T-helper 1 cell treated with Interleukin-12 subunit alpha and Interleukin-12 subunit beta and Interleukin-4 antibody, amounts not matched to agents 30 μg/mL and 1 μg/mL, for 36 hours (primary cell): ENCODE measurements at regions not wholly inside any gene's neighbourhood (a gene's known extent, or its start where the extent isn't known, plus 50 kb on each side); places are given as distances from the start of the nearest gene placed in this dataset.

Experiments used
- H3K27ac Mint-ChIP-seq: one replicate; pipeline ENCODE4 v1.8.0; 2021; ENCODE audit warnings: mild to moderate bottlenecking, mixed read lengths
- H3K27me3 Mint-ChIP-seq: one replicate; pipeline ENCODE4 v1.8.0; 2021; ENCODE audit warnings: low read depth, mixed read lengths
- H3K36me3 Mint-ChIP-seq: one replicate; pipeline ENCODE4 v1.8.0; 2021; ENCODE audit warnings: low read depth, mixed read lengths
- H3K4me1 Mint-ChIP-seq: one replicate; pipeline ENCODE4 v1.8.0; 2021; ENCODE audit warnings: low read depth, mixed read lengths
- H3K4me3 Mint-ChIP-seq: one replicate; pipeline ENCODE4 v1.8.0; 2021; ENCODE audit warnings: mild to moderate bottlenecking, moderate library complexity, mixed read lengths
- H3K9me3 Mint-ChIP-seq: one replicate; pipeline ENCODE4 v1.8.0; 2021; ENCODE audit warnings: mixed read lengths

DNA sequence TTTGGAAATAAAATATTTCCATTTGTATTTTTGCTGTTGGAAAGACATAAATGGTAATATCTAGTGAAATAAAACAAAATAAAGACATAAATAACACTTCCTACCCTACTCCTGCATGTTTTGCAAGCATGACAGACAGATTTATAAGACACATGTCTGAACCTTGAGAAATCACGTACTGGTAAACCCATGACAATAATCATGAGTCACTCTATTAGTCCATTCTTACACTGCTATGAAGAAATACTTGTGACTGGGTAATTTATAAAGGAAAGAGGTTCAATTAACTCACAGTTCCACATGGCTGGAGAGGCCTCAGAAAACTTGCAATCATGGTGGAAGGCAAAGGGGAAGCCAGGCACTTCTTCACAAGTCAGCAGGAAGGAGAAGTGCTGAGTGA, 942.2 kb downstream of the REEP3 start:
- no peak overlapping the region for H3K27ac Mint-ChIP-seq
- no peaks in the 10 kb centered on the region for H3K36me3 Mint-ChIP-seq

GRCh38 chr10:64465653-64466052, 944.5 kb downstream of the REEP3 start:
- Mint-ChIP-seq H3K27me3 (no peaks in the 10 kb centered on the region), H3K4me1 (no peaks in the 10 kb centered on the region), H3K36me3 (no peaks in the 10 kb centered on the region), H3K4me3 (no peak overlapping the region), H3K9me3 (peaks cover 49% of the 10 kb centered on the region), H3K27ac (no peak overlapping the region)

More for the DNA sequence above, 942.2 kb downstream of the REEP3 start:
- Mint-ChIP-seq H3K4me3 (no peak overlapping the region), H3K27me3 (no peaks in the 10 kb centered on the region), H3K4me1 (no peaks in the 10 kb centered on the region), H3K9me3 (peaks cover 44% of the 10 kb centered on the region)

- Mint-ChIP-seq H3K4me1 (no peaks in the 10 kb centered on the region), H3K27ac (no peak overlapping the region), H3K27me3 (no peaks in the 10 kb centered on the region), H3K36me3 (no peaks in the 10 kb centered on the region), H3K4me3 (no peak overlapping the region), H3K9me3 (peaks cover 40% of the 10 kb centered on the region)
Measured at GRCh38 chr10:64468219-64468618, 947.0 kb downstream of the REEP3 start.

DNA sequence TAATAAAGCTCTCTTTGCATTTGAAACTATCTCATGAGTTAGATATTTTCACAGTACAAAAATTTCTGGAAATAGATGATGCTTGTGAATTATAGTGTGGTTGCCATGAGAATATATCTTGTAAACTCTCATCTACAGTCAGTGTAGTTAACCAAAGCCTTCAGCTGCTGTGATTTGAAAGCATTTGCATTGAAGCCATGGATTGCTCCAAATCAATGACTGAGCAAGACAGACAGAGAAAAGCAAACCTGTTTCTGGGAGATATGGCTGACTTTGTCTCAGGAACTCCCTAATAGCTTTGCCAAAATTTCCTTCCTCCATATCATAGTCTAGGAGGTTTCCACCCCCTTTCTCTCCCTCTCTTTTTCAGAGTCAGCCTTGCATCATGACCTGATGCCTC, 955.3 kb downstream of the REEP3 start:
- Mint-ChIP-seq H3K27me3 (no peaks in the 10 kb centered on the region), H3K4me3 (no peak overlapping the region), H3K4me1 (no peaks in the 10 kb centered on the region), H3K9me3 (peaks cover 4% of the 10 kb centered on the region), H3K36me3 (no peaks in the 10 kb centered on the region), H3K27ac (no peak overlapping the region)

DNA sequence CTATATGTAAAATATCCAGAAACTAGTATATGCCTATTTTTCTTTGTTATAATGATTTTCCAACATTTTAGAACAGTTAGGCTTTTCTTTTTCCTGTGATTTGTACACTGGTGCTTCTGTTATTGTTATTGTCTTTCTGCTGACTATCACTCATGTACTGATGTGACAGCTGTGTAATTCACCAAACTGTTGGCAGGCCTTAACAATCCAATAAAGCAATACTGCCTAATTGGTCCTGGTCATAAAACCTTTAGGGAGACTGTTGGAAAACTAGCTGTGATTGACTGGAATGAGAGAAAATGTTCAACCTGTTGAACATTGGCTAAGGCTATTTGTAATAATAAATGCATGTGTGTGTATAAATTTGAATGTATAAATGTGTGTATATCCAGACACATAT, 956.6 kb downstream of the REEP3 start:
- H3K27me3 Mint-ChIP-seq = no peaks in the 10 kb centered on the region
- no peak overlapping the region for H3K27ac Mint-ChIP-seq
- no peaks in the 10 kb centered on the region for H3K4me1 Mint-ChIP-seq
- H3K9me3 Mint-ChIP-seq = no peaks in the 10 kb centered on the region
- H3K4me3 Mint-ChIP-seq = no peak overlapping the region
- H3K36me3 Mint-ChIP-seq = no peaks in the 10 kb centered on the region

GRCh38 chr10:64484811-64485330, 963.7 kb downstream of the REEP3 start:
- Mint-ChIP-seq H3K4me3 (no peak overlapping the region), H3K4me1 (no peaks in the 10 kb centered on the region), H3K36me3 (no peaks in the 10 kb centered on the region), H3K27ac (no peak overlapping the region), H3K27me3 (no peaks in the 10 kb centered on the region), H3K9me3 (no peaks in the 10 kb centered on the region)

- H3K9me3 Mint-ChIP-seq = no peaks in the 10 kb centered on the region
- H3K27ac Mint-ChIP-seq = no peak overlapping the region
- no peaks in the 10 kb centered on the region for H3K27me3 Mint-ChIP-seq
- H3K36me3 Mint-ChIP-seq = no peaks in the 10 kb centered on the region
- no peaks in the 10 kb centered on the region for H3K4me1 Mint-ChIP-seq
- no peak overlapping the region for H3K4me3 Mint-ChIP-seq
Measured at GRCh38 chr10:64486149-64486548, 964.9 kb downstream of the REEP3 start.

DNA sequence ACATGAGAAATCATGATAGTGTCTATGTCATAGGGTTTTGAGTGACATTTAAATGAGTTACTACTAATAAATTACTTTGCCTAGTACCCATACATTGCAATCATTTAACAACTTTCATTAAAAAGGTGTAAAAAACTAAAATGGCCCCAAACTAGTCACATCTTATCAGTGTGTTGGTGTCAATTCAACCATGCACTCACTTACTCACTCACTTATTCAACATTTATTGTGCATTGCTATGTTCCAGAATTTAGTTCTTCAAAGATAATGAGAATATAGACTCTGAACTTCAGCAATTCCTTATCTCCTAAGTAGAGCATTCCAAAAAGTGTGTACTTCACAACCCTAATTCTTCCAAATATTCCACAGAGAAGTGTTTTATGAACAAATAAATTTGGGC, 965.7 kb downstream of the REEP3 start:
- Mint-ChIP-seq H3K4me3 (no peak overlapping the region), H3K4me1 (no peaks in the 10 kb centered on the region), H3K27me3 (no peaks in the 10 kb centered on the region), H3K9me3 (no peaks in the 10 kb centered on the region), H3K36me3 (no peaks in the 10 kb centered on the region), H3K27ac (no peak overlapping the region)

GRCh38 chr10:64494901-64495300, 973.7 kb downstream of the REEP3 start:
- Mint-ChIP-seq H3K27me3 (no peaks in the 10 kb centered on the region), H3K36me3 (no peaks in the 10 kb centered on the region), H3K4me1 (no peaks in the 10 kb centered on the region), H3K27ac (no peak overlapping the region), H3K4me3 (no peak overlapping the region), H3K9me3 (peaks cover 4% of the 10 kb centered on the region)

DNA sequence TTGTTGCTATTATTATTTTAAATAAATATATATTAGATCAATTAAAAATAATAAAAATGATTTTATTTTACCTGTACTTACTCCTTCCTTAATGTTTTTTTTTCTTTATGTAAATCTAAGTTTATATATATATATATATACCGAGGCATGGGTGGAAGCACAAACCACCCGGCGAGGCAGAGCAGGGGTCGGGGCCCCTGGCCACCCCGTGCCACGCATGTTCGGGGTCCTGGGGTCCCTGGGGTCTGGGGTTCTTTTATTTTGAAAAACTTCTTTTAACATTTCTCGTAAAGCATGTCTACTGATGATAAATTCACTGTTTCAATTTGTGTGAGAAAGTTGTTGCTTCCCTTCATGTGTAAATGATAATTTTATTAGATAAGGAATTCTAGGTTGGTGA, 976.1 kb downstream of the REEP3 start:
- Mint-ChIP-seq H3K27ac (no peak overlapping the region), H3K4me1 (no peaks in the 10 kb centered on the region), H3K9me3 (peaks cover 8% of the 10 kb centered on the region), H3K4me3 (no peak overlapping the region), H3K36me3 (no peaks in the 10 kb centered on the region), H3K27me3 (no peaks in the 10 kb centered on the region)

GRCh38 chr10:64501807-64502206, 980.6 kb downstream of the REEP3 start:
- no peaks in the 10 kb centered on the region for H3K36me3 Mint-ChIP-seq
- peaks cover 8% of the 10 kb centered on the region for H3K9me3 Mint-ChIP-seq
- no peak overlapping the region for H3K27ac Mint-ChIP-seq
- no peaks in the 10 kb centered on the region for H3K27me3 Mint-ChIP-seq
- no peaks in the 10 kb centered on the region for H3K4me1 Mint-ChIP-seq
- no peak overlapping the region for H3K4me3 Mint-ChIP-seq

DNA sequence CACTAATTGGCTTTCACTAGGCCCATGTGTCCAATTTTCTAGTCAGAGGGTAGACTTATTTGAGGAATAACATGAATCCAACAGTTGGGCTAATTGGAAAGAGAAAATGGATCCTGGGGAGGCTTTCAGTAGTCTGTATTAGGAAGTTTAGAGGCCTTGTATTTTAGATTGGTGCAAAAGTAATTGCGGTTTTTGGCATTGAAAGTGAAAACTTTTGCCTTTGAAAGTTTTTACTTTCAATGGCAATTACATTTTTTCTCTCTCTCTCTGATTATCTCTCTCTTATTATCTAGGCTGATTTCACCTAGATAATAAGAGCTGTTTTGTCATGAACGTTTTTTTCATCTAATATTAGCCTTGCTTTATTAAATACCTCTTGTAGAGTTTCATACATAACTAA, 981.7 kb downstream of the REEP3 start:
- H3K36me3 Mint-ChIP-seq = no peaks in the 10 kb centered on the region
- H3K9me3 Mint-ChIP-seq = peaks cover 4% of the 10 kb centered on the region
- H3K27ac Mint-ChIP-seq = no peak overlapping the region
- no peaks in the 10 kb centered on the region for H3K4me1 Mint-ChIP-seq
- H3K27me3 Mint-ChIP-seq = no peaks in the 10 kb centered on the region
- no peak overlapping the region for H3K4me3 Mint-ChIP-seq

- Mint-ChIP-seq H3K27ac (no peak overlapping the region), H3K4me3 (no peak overlapping the region), H3K9me3 (peaks cover 4% of the 10 kb centered on the region), H3K27me3 (no peaks in the 10 kb centered on the region), H3K4me1 (no peaks in the 10 kb centered on the region), H3K36me3 (no peaks in the 10 kb centered on the region)
Measured at GRCh38 chr10:64503429-64503828, 982.2 kb downstream of the REEP3 start.

DNA sequence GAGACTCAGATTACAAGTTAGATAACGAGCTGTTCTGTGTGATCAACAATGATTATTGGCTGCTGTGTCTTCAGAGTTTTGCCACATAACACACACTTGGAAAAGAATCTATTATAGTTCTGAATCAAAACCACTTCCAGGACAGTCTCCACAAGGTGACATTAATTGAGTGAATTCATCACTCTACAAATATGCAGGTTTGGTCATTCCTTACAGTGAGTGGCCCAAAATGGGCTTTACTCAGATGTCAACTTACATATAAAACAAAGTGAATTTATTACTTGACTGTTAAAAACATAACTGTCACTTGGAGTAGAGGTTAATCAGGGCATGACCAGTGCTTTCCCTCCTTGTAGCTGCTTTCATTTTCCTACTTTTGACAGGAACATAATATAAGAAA, 984.3 kb downstream of the REEP3 start:
- Mint-ChIP-seq H3K36me3 (no peaks in the 10 kb centered on the region), H3K27ac (no peak overlapping the region), H3K4me1 (no peaks in the 10 kb centered on the region), H3K27me3 (no peaks in the 10 kb centered on the region), H3K4me3 (no peak overlapping the region), H3K9me3 (peaks cover 4% of the 10 kb centered on the region)

GRCh38 chr10:64506963-64507362, 985.8 kb downstream of the REEP3 start:
- no peaks in the 10 kb centered on the region for H3K4me1 Mint-ChIP-seq
- H3K9me3 Mint-ChIP-seq = no peaks in the 10 kb centered on the region
- H3K36me3 Mint-ChIP-seq = no peaks in the 10 kb centered on the region
- H3K4me3 Mint-ChIP-seq = no peak overlapping the region
- H3K27ac Mint-ChIP-seq = no peak overlapping the region
- H3K27me3 Mint-ChIP-seq = no peaks in the 10 kb centered on the region

- Mint-ChIP-seq H3K27me3 (no peaks in the 10 kb centered on the region), H3K9me3 (no peaks in the 10 kb centered on the region), H3K36me3 (no peaks in the 10 kb centered on the region), H3K4me3 (no peak overlapping the region), H3K27ac (no peak overlapping the region), H3K4me1 (no peaks in the 10 kb centered on the region)
Measured at GRCh38 chr10:64507651-64508028, 986.4 kb downstream of the REEP3 start.
